Panc1 (cell line): ENCODE measurements at regions not wholly inside any gene's neighbourhood (a gene's known extent, or its start where the extent isn't known, plus 50 kb on each side); places are given as distances from the start of the nearest gene placed in this dataset.

Experiments
- ATAC-seq: fragments of 200-7000 bp; cut with Tn5 transposase; 2 replicates; pipeline ENCODE4 v1.9.1; 2020; ENCODE audit warnings: mild to moderate bottlenecking, moderate library complexity
- BruUV-seq: library from RNA; stranded (reverse); fragments of 400-500 nt; replicated peaks from 2 replicates; lab custom pipeline; 2021; lab: Mats Ljungman, UMichigan
- CTCF ChIA-PET: fragments of 300-600 bp; sonication (Branson Sonifier 250); formaldehyde crosslinking; loops from one replicate; lab custom pipeline; 2022; ENCODE audit warnings: antibody characterized with exemption; lab: Charles Lee
- POLR2A ChIA-PET: fragments of 300-600 bp; sonication (Branson Sonifier 250); formaldehyde crosslinking; loops from one replicate; lab custom pipeline; 2022; ENCODE audit warnings: antibody characterized with exemption; lab: Charles Lee
- DNase-seq: peaks from one replicate; pipeline ENCODE4 v3.0.0-alpha.2; 2010; ENCODE audit warnings: low read depth, low spot score
- H3K27ac ChIP-seq: 2 replicates; pipeline ENCODE4 v1.5.1; 2011; ENCODE audit warnings: mild to moderate bottlenecking, low read length, inconsistent platforms
- H3K27me3 ChIP-seq: fragments of 200-500 bp; sonication (Bioruptor generic); 2 replicates; pipeline ENCODE4 v1.6.0; 2014; ENCODE audit warnings: low read length, inconsistent platforms; ENCODE audit not compliant: control insufficient read depth, insufficient read depth
- H3K36me3 ChIP-seq: fragments of 200-500 bp; sonication (Bioruptor generic); 2 replicates; pipeline ENCODE4 v1.5.1; 2014; ENCODE audit warnings: inconsistent platforms, mild to moderate bottlenecking, low read length, moderate library complexity; ENCODE audit not compliant: control insufficient read depth, insufficient read depth
- H3K4me1 ChIP-seq: 2 replicates; pipeline ENCODE4 v1.5.1; 2011; ENCODE audit warnings: inconsistent platforms, mild to moderate bottlenecking, low read length, moderate library complexity; ENCODE audit not compliant: control insufficient read depth, insufficient read depth
- H3K4me3 ChIP-seq, 2 experiments: 2 replicates each; pipeline ENCODE4 v1.5.1; 2011 to 2012; ENCODE audit warnings: low read depth in 2 of 2, low read length in 2 of 2, mild to moderate bottlenecking in 2 of 2, inconsistent platforms in 1 of 2, moderate library complexity in 1 of 2
- H3K9me3 ChIP-seq: fragments of 200-500 bp; sonication (Bioruptor generic); 2 replicates; pipeline ENCODE4 v1.5.1; 2014; ENCODE audit warnings: low read depth, mild to moderate bottlenecking, inconsistent platforms, low read length, moderate library complexity; ENCODE audit not compliant: control insufficient read depth, insufficient read depth
- CTCF ChIP-seq: fragments of 450-650 bp; IDR thresholded peaks from 2 replicates; pipeline ENCODE4 v1.5.1; 2017; ENCODE audit warnings: mild to moderate bottlenecking
- POLR2AphosphoS5 ChIP-seq: IDR thresholded peaks from 2 replicates; pipeline ENCODE4 v1.6.1; 2012; ENCODE audit warnings: mild to moderate bottlenecking, low read depth, low read length, moderate library complexity
- REST ChIP-seq, 2 experiments: IDR thresholded peaks; 2 replicates each; pipeline ENCODE4 v1.6.1; 2011 to 2012; ENCODE audit warnings: low read depth in 2 of 2, control low read depth in 1 of 2, low read length in 1 of 2, mild to moderate bottlenecking in 1 of 2, moderate library complexity in 1 of 2; ENCODE audit not compliant: insufficient read depth in 1 of 2
- SIN3A ChIP-seq: IDR thresholded peaks from 2 replicates; pipeline ENCODE4 v1.6.1; 2012; ENCODE audit warnings: low read depth, mild to moderate bottlenecking, low read length, moderate library complexity, borderline replicate concordance; ENCODE audit not compliant: insufficient read depth
- TCF7L2 ChIP-seq: IDR thresholded peaks from 2 replicates; pipeline ENCODE4 v1.6.1; 2011; ENCODE audit warnings: mild to moderate bottlenecking, low read depth, low read length, inconsistent platforms
- in situ Hi-C: cut with HindIII; loops from 2 replicates; pipeline ENCODE4 v1.10.0; 2016; ENCODE audit warnings: low sequenced_read_pairs, low pct_unique_long_range_greater_than_20kb
- intact Hi-C: fragments of 100-400 bp; cut with micrococcal nuclease; formaldehyde crosslinking; loops from one replicate; pipeline ENCODE4 v1.10.0; 2022; ENCODE audit not compliant: unreplicated experiment

GRCh38 chr19:28437390-28438346 lies 775.3 kb downstream of the UQCRFS1 start:
- no peak for DNase-seq
- ChIA-PET CTCF (no interaction called here), POLR2A (no interaction called here)
- no peak overlapping the region for H3K4me3 ChIP-seq
- no peak overlapping the region for H3K27ac ChIP-seq
- intact Hi-C loops (no loop called here), in situ Hi-C loops (no loop called here)
- TF ChIP-seq SIN3A = no peak
- no TSS peak for BruUV-seq
- ATAC-seq = no peak
- peaks cover 11% of the 10 kb centered on the region for H3K27me3 ChIP-seq
- H3K4me1 ChIP-seq = no peaks in the 10 kb centered on the region
- H3K36me3 ChIP-seq = no peaks in the 10 kb centered on the region
- no peaks in the 10 kb centered on the region for H3K9me3 ChIP-seq

- in situ Hi-C loops = no loop called here
- POLR2A ChIA-PET = no interaction called here
- TF ChIP-seq TCF7L2 (no peak), REST (IDR thresholded peaks at IDR 0.05; ENCODE audit: insufficient read depth in 1 of 2, low read depth in 2 of 2, low read length in 1 of 2) (no peak), CTCF (no peak), SIN3A (no peak), POLR2AphosphoS5 (no peak)
- CTCF ChIA-PET = no interaction called here
- Histone ChIP-seq H3K4me3 (no peak overlapping the region), H3K27ac (no peak overlapping the region), H3K27me3 (peaks cover 2% of the 10 kb centered on the region), H3K4me1 (no peaks in the 10 kb centered on the region), H3K36me3 (no peaks in the 10 kb centered on the region), H3K9me3 (no peaks in the 10 kb centered on the region)
- intact Hi-C loops = no loop called here
- BruUV-seq = no TSS peak
- DNase-seq (no peak), ATAC-seq (no peak)
Measured at GRCh38 chr19:28436320-28436719, 776.6 kb downstream of the UQCRFS1 start.
